K562 (cell line): ENCODE measurements at regions not wholly inside any gene's neighbourhood (a gene's known extent, or its start where the extent isn't known, plus 50 kb on each side); places are given as distances from the start of the nearest gene placed in this dataset.

ENCODE experiments used
- ATAC-seq: fragments of 200-7000 bp; cut with Tn5 transposase; 3 replicates; pipeline ENCODE4 v1.9.1; 2020; ENCODE audit warnings: moderate library complexity
- BruUV-seq: library from RNA; stranded (reverse); fragments of 400-500 nt; replicated peaks from 2 replicates; lab custom pipeline; 2021; lab: Mats Ljungman, UMichigan
- CTCF ChIA-PET: fragments of 300-600 bp; formaldehyde crosslinking; extraction: SDS; loops from one replicate; lab custom pipeline; 2021; ENCODE audit warnings: low intra/inter-chr PET ratio; lab: Yijun Ruan, JAX
- POLR2A ChIA-PET: fragments of 300-600, 350-650 bp; sonication (Branson Sonifier 250); formaldehyde crosslinking; extraction: SDS; loops from one replicate; lab custom pipeline; 2021; ENCODE audit warnings: antibody characterized with exemption, inconsistent platforms; lab: Yijun Ruan, JAX
- DNase-seq, 4 experiments: peaks; one replicate each; pipeline versions ENCODE4 v3.0.0 to v3.0.0-alpha.2; 2011 to 2018; ENCODE audit warnings: low spot score in 3 of 4, mixed read lengths in 3 of 4; ENCODE audit errors: extremely low read depth in 1 of 4
- FAIRE-seq: peaks from 2 replicates; lab custom pipeline; 2011; peaks lifted over from hg19 to GRCh38; lab: Jason Lieb, UNC
- H2AFZ ChIP-seq: 2 replicates; pipeline ENCODE4 v1.6.0; 2011; ENCODE audit warnings: low read depth, low read length, control low read depth, inconsistent platforms
- H3K27ac ChIP-seq: fragments of 200-600 bp; 3 replicates; pipeline ENCODE4 v1.8.0; 2011; ENCODE audit warnings: low read depth, mild to moderate bottlenecking, control low read depth, inconsistent platforms, low read length, moderate library complexity, mixed read lengths; ENCODE audit errors: extremely low read depth
- H3K27me3 ChIP-seq, 2 experiments: fragments of 300-600 bp in 1 of 2; 2 replicates in 1 of 2; 3 replicates in 1 of 2; pipeline versions ENCODE4 v1.6.0 to v1.8.0; 2011; ENCODE audit warnings: inconsistent platforms in 2 of 2, low read length in 2 of 2, mild to moderate bottlenecking in 1 of 2, mixed read lengths in 1 of 2, moderate library complexity in 1 of 2; ENCODE audit not compliant: control insufficient read depth in 2 of 2, insufficient read depth in 2 of 2
- H3K36me3 ChIP-seq: fragments of 300-600 bp; 3 replicates; pipeline ENCODE4 v1.8.0; 2011; ENCODE audit warnings: mild to moderate bottlenecking, low read length, inconsistent platforms; ENCODE audit not compliant: control insufficient read depth, insufficient read depth
- H3K4me1 ChIP-seq, 2 experiments: fragments of 200-600 bp in 1 of 2; replicated peaks in 1 of 2; 2 replicates in 1 of 2; 3 replicates in 1 of 2; pipeline versions ENCODE4 v1.5.1 to v1.8.0; 2011; ENCODE audit warnings: inconsistent platforms in 2 of 2, low read length in 2 of 2, mild to moderate bottlenecking in 1 of 2, mixed read lengths in 1 of 2, moderate library complexity in 1 of 2; ENCODE audit not compliant: control insufficient read depth in 2 of 2, insufficient read depth in 2 of 2
- H3K4me2 ChIP-seq: 2 replicates; pipeline ENCODE4 v1.6.1; 2011; ENCODE audit warnings: low read length, control low read depth, inconsistent platforms, mixed read lengths; ENCODE audit not compliant: insufficient read depth
- H3K4me3 ChIP-seq: fragments of 200-600 bp; sonication (generic), shearing (Covaris generic); 2 replicates; pipeline ENCODE4 v1.5.1; 2016; ENCODE audit warnings: control low read depth, inconsistent platforms
- H3K79me2 ChIP-seq: fragments of 200-600 bp; 3 replicates; pipeline ENCODE4 v1.8.0; 2011; ENCODE audit warnings: low read length, inconsistent platforms; ENCODE audit not compliant: control insufficient read depth, insufficient read depth
- H3K9ac ChIP-seq, 2 experiments: 2 replicates each; pipeline versions ENCODE4 v1.6.0 to v1.6.1; 2011; ENCODE audit warnings: low read depth in 2 of 2, low read length in 2 of 2, control low read depth in 1 of 2, inconsistent platforms in 1 of 2, mild to moderate bottlenecking in 1 of 2, mixed read lengths in 1 of 2; ENCODE audit not compliant: insufficient read depth in 1 of 2
- H3K9me1 ChIP-seq: one replicate; pipeline ENCODE4 v1.6.0; 2011; ENCODE audit warnings: inconsistent platforms, mild to moderate bottlenecking, low read length, moderate library complexity; ENCODE audit not compliant: control insufficient read depth, insufficient read depth
- H3K9me3 ChIP-seq: replicated peaks from 2 replicates; pipeline ENCODE4 v1.5.1; 2011; ENCODE audit warnings: low read depth, low read length, inconsistent platforms; ENCODE audit not compliant: control insufficient read depth, insufficient read depth
- H4K20me1 ChIP-seq: replicated peaks from 2 replicates; pipeline ENCODE4 v1.6.1; 2011; ENCODE audit warnings: low read length, inconsistent platforms, mixed read lengths; ENCODE audit not compliant: control insufficient read depth, insufficient read depth
- POLR2AphosphoS5 ChIP-seq: IDR thresholded peaks from 2 replicates; pipeline ENCODE4 v1.6.1; 2011; ENCODE audit warnings: mild to moderate bottlenecking, low read depth, low read length, moderate library complexity; ENCODE audit not compliant: control insufficient read depth, insufficient read depth
- PRMT5 ChIP-seq: sonication (generic); formaldehyde crosslinking; IDR thresholded peaks from 2 replicates; pipeline ENCODE4 v1.5.0; 2020; ENCODE audit warnings: missing genetic modification reagents
- PTBP1 ChIP-seq: fragments of 200-400 bp; formaldehyde crosslinking; IDR thresholded peaks from 2 replicates; pipeline ENCODE4 v1.6.1; 2017; ENCODE audit warnings: low read depth, low read length
- TEAD2 ChIP-seq: fragments of 450-650 bp; IDR thresholded peaks from 2 replicates; pipeline ENCODE4 v1.6.1; 2016; ENCODE audit warnings: missing genetic modification characterization, control low read depth, missing compliant biosample characterization
- U2AF2 ChIP-seq: fragments of 200-400 bp; formaldehyde crosslinking; optimal IDR thresholded peaks from 2 replicates; pipeline ENCODE3; 2017; ENCODE audit warnings: low read depth, mild to moderate bottlenecking, low read length
- ZNF133 ChIP-seq: fragments of 250-450 bp; sonication (Bioruptor Pico); IDR thresholded peaks from 2 replicates; pipeline ENCODE4 v1.4.0; 2020; ENCODE audit warnings: mild to moderate bottlenecking
- WGBS: fragments of 100-300 bp; shearing (Covaris generic); methylation state at CpG from one replicate; pipeline ENCODE4 v1.1.6; 2016; ENCODE audit warnings: low coverage, mixed read lengths; ENCODE audit not compliant: insufficient coverage; ENCODE audit errors: missing lambda C conversion rate; 5-methylcytosine and 5-hydroxymethylcytosine counted together
- in situ Hi-C: fragments of 300-500 bp; cut with MboI; formaldehyde crosslinking; loops from 4 replicates; pipeline ENCODE4 v1.15.0; 2018; ENCODE audit warnings: inconsistent platforms, mixed read lengths
- intact Hi-C: fragments of 100-400 bp; cut with micrococcal nuclease; formaldehyde crosslinking; loops from 2 replicates; pipeline ENCODE4 v1.14.2; 2022
- TF ChIP-seq, protein P1 (sequence below), 3 experiments: IDR thresholded peaks in 2 of 3; conservative IDR thresholded peaks in 1 of 3; 2 replicates each; pipeline ENCODE4 v1.5.1; 2011 to 2012; ENCODE audit warnings: low read length in 3 of 3, mild to moderate bottlenecking in 3 of 3, control low read depth in 2 of 3, improper control_type of control experiment in 1 of 3, inconsistent platforms in 1 of 3, low read depth in 1 of 3, mixed read lengths in 1 of 3, moderate library complexity in 1 of 3; ENCODE audit not compliant: insufficient read depth in 2 of 3
- TF ChIP-seq, protein P2 (sequence below): fragments of 200-600 bp; sonication (generic); IDR thresholded peaks from one replicate; pipeline ENCODE4 v1.6.1; 2012; ENCODE audit warnings: mild to moderate bottlenecking, low read depth, low read length, inconsistent platforms

DNA sequence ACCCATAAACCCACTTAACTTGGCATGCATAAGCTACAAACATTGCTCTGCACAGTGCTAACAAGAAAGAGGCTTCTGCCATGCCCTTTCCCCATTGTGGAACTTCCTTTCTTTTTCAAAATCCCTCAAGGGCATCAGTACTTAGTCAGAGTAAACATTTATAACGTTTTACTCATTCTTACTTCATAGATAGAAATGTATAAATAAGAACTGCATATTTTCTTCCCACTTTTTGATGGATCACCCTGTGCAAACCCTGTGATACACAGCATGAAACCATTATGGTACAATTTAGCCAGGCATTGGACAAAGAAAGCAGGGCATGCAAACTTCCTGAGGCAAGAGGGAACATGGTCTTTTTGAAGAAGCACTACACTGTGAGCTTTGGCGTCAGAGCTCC lies 113.8 kb upstream of the FOXG1 start:
- Histone ChIP-seq H2AFZ (no peak overlapping the region), H3K9me3 (no peaks in the 10 kb centered on the region), H4K20me1 (no peaks in the 10 kb centered on the region), H3K4me3 (no peak overlapping the region), H3K9ac (no peak overlapping the region), H3K9me1 (no peaks in the 10 kb centered on the region), H3K4me1 (no peaks in the 10 kb centered on the region), H3K27ac (no peak overlapping the region), H3K27me3 (no peaks in the 10 kb centered on the region), H3K4me2 (no peak overlapping the region), H3K36me3 (no peaks in the 10 kb centered on the region), H3K79me2 (no peaks in the 10 kb centered on the region)
- WGBS, result 0% methylated on average over 2 of the region's 2 CpGs
- ATAC-seq (no peak), FAIRE-seq (no peak), DNase-seq (no peak)
- POLR2A ChIA-PET, result no interaction called here
- BruUV-seq, result no TSS peak
- intact Hi-C loops, result no loop called here
- CTCF ChIA-PET, result no interaction called here
- in situ Hi-C loops, result no loop called here
- TF ChIP-seq POLR2AphosphoS5 (no peak), ZNF133 (CRISPR knock-in tag) (no peak), TEAD2 (tag) (no peak), PTBP1 (no peak), PRMT5 (CRISPR knock-in tag) (no peak), U2AF2 (no peak)
- TF ChIP-seq, protein P1, sequence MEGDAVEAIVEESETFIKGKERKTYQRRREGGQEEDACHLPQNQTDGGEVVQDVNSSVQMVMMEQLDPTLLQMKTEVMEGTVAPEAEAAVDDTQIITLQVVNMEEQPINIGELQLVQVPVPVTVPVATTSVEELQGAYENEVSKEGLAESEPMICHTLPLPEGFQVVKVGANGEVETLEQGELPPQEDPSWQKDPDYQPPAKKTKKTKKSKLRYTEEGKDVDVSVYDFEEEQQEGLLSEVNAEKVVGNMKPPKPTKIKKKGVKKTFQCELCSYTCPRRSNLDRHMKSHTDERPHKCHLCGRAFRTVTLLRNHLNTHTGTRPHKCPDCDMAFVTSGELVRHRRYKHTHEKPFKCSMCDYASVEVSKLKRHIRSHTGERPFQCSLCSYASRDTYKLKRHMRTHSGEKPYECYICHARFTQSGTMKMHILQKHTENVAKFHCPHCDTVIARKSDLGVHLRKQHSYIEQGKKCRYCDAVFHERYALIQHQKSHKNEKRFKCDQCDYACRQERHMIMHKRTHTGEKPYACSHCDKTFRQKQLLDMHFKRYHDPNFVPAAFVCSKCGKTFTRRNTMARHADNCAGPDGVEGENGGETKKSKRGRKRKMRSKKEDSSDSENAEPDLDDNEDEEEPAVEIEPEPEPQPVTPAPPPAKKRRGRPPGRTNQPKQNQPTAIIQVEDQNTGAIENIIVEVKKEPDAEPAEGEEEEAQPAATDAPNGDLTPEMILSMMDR (IDR thresholded peaks at IDR 0.05 in 2 of 3, conservative IDR thresholded peaks at IDR 0.05 in 1 of 3; ENCODE audit: insufficient read depth in 2 of 3, low read depth in 1 of 3, low read length in 3 of 3), result no peak
- TF ChIP-seq, protein P2, sequence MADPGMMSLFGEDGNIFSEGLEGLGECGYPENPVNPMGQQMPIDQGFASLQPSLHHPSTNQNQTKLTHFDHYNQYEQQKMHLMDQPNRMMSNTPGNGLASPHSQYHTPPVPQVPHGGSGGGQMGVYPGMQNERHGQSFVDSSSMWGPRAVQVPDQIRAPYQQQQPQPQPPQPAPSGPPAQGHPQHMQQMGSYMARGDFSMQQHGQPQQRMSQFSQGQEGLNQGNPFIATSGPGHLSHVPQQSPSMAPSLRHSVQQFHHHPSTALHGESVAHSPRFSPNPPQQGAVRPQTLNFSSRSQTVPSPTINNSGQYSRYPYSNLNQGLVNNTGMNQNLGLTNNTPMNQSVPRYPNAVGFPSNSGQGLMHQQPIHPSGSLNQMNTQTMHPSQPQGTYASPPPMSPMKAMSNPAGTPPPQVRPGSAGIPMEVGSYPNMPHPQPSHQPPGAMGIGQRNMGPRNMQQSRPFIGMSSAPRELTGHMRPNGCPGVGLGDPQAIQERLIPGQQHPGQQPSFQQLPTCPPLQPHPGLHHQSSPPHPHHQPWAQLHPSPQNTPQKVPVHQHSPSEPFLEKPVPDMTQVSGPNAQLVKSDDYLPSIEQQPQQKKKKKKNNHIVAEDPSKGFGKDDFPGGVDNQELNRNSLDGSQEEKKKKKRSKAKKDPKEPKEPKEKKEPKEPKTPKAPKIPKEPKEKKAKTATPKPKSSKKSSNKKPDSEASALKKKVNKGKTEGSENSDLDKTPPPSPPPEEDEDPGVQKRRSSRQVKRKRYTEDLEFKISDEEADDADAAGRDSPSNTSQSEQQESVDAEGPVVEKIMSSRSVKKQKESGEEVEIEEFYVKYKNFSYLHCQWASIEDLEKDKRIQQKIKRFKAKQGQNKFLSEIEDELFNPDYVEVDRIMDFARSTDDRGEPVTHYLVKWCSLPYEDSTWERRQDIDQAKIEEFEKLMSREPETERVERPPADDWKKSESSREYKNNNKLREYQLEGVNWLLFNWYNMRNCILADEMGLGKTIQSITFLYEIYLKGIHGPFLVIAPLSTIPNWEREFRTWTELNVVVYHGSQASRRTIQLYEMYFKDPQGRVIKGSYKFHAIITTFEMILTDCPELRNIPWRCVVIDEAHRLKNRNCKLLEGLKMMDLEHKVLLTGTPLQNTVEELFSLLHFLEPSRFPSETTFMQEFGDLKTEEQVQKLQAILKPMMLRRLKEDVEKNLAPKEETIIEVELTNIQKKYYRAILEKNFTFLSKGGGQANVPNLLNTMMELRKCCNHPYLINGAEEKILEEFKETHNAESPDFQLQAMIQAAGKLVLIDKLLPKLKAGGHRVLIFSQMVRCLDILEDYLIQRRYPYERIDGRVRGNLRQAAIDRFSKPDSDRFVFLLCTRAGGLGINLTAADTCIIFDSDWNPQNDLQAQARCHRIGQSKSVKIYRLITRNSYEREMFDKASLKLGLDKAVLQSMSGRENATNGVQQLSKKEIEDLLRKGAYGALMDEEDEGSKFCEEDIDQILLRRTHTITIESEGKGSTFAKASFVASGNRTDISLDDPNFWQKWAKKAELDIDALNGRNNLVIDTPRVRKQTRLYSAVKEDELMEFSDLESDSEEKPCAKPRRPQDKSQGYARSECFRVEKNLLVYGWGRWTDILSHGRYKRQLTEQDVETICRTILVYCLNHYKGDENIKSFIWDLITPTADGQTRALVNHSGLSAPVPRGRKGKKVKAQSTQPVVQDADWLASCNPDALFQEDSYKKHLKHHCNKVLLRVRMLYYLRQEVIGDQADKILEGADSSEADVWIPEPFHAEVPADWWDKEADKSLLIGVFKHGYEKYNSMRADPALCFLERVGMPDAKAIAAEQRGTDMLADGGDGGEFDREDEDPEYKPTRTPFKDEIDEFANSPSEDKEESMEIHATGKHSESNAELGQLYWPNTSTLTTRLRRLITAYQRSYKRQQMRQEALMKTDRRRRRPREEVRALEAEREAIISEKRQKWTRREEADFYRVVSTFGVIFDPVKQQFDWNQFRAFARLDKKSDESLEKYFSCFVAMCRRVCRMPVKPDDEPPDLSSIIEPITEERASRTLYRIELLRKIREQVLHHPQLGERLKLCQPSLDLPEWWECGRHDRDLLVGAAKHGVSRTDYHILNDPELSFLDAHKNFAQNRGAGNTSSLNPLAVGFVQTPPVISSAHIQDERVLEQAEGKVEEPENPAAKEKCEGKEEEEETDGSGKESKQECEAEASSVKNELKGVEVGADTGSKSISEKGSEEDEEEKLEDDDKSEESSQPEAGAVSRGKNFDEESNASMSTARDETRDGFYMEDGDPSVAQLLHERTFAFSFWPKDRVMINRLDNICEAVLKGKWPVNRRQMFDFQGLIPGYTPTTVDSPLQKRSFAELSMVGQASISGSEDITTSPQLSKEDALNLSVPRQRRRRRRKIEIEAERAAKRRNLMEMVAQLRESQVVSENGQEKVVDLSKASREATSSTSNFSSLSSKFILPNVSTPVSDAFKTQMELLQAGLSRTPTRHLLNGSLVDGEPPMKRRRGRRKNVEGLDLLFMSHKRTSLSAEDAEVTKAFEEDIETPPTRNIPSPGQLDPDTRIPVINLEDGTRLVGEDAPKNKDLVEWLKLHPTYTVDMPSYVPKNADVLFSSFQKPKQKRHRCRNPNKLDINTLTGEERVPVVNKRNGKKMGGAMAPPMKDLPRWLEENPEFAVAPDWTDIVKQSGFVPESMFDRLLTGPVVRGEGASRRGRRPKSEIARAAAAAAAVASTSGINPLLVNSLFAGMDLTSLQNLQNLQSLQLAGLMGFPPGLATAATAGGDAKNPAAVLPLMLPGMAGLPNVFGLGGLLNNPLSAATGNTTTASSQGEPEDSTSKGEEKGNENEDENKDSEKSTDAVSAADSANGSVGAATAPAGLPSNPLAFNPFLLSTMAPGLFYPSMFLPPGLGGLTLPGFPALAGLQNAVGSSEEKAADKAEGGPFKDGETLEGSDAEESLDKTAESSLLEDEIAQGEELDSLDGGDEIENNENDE, result no peak
